RWPE1 (cell line): ENCODE measurements at regions not wholly inside any gene's neighbourhood (a gene's known extent, or its start where the extent isn't known, plus 50 kb on each side); places are given as distances from the start of the nearest gene placed in this dataset.

Experiments
- CTCF ChIA-PET: fragments of 350-600 bp; sonication (Branson Sonifier 250); formaldehyde crosslinking; extraction: SDS; loops from one replicate; lab custom pipeline; 2021; lab: Yijun Ruan, JAX
- POLR2A ChIA-PET: fragments of 400-600 bp; formaldehyde crosslinking; extraction: SDS; loops from one replicate; lab custom pipeline; 2020; ENCODE audit warnings: antibody characterized with exemption; ENCODE audit not compliant: low non-redundant PET; lab: Yijun Ruan, JAX
- DNase-seq: peaks from one replicate; pipeline ENCODE4 v3.0.0; 2012; ENCODE audit warnings: low spot score
- H3K27ac ChIP-seq: fragments of 450-650 bp; 2 replicates; pipeline ENCODE4 v1.5.1; 2017
- CTCF ChIP-seq: fragments of 450-650 bp; conservative IDR thresholded peaks from 2 replicates; pipeline ENCODE4 v1.5.1; 2017; ENCODE audit warnings: low read depth, mild to moderate bottlenecking

- no peak for DNase-seq
- CTCF ChIA-PET = no interaction called here
These were observed 358.9 kb downstream of the CENPW start for GRCh38 chr6:126698732-126699240.

GRCh38 chr6:126701676-126702560 lies 362.0 kb downstream of the CENPW start:
- H3K27ac ChIP-seq = no peak overlapping the region
- CTCF ChIA-PET = no interaction called here
- POLR2A ChIA-PET = no interaction called here
- no peak for TF ChIP-seq CTCF
- DNase-seq = no peak

More at GRCh38 chr6:126698732-126699240, 358.9 kb downstream of the CENPW start:
- no peak overlapping the region for H3K27ac ChIP-seq
- POLR2A ChIA-PET = no interaction called here
- TF ChIP-seq CTCF = no peak

GRCh38 chr6:126716032-126716431 lies 376.1 kb downstream of the CENPW start:
- no peak overlapping the region for H3K27ac ChIP-seq
- no peak for TF ChIP-seq CTCF
- ChIA-PET POLR2A (no interaction called here), CTCF (no interaction called here)
- no peak for DNase-seq

GRCh38 chr6:126716826-126717509 lies 377.1 kb downstream of the CENPW start:
- POLR2A ChIA-PET = no interaction called here

GRCh38 chr6:126718600-126719327 lies 378.8 kb downstream of the CENPW start:
- ChIA-PET CTCF (interaction anchor here (0.6 kb wide), 1 partner anchor 362 kb away, joined by 4 read pairs; no protein-coding TSS in a partner anchor), POLR2A (no interaction called here)
- no peak for DNase-seq
- H3K27ac ChIP-seq = no peak overlapping the region
- no peak for TF ChIP-seq CTCF

More at GRCh38 chr6:126716826-126717509, 377.1 kb downstream of the CENPW start:
- no peak overlapping the region for H3K27ac ChIP-seq
- peak; percentile 36 for DNase-seq
- TF ChIP-seq CTCF = no peak
- CTCF ChIA-PET = interaction anchor here (1.0 kb wide), 1 partner anchor 112 kb away, joined by 3 read pairs; no protein-coding TSS in a partner anchor

- POLR2A ChIA-PET = no interaction called here
These were observed 380.4 kb downstream of the CENPW start for GRCh38 chr6:126720304-126720703.

More at GRCh38 chr6:126720304-126720703, 380.4 kb downstream of the CENPW start:
- no peak for DNase-seq
- TF ChIP-seq CTCF = no peak
- no peak overlapping the region for H3K27ac ChIP-seq
- CTCF ChIA-PET = no interaction called here
